Loucy (cell line): ENCODE measurements at regions not wholly inside any gene's neighbourhood (a gene's known extent, or its start where the extent isn't known, plus 50 kb on each side); places are given as distances from the start of the nearest gene placed in this dataset.

Experiments used
- H2AFZ ChIP-seq: fragments of 200-600 bp; sonication (generic); 2 replicates; pipeline ENCODE4 v1.6.0; 2016; ENCODE audit warnings: antibody characterized with exemption, mild to moderate bottlenecking, low read length, moderate library complexity
- H3F3A ChIP-seq: fragments of 200-600 bp; 2 replicates; pipeline ENCODE4 v1.6.0; 2016; ENCODE audit warnings: antibody characterized with exemption, low read depth, mild to moderate bottlenecking
- H3K27me3 ChIP-seq: fragments of 200-600 bp; sonication (generic); 2 replicates; pipeline ENCODE4 v1.6.1; 2014; ENCODE audit warnings: low read length, mild to moderate bottlenecking; ENCODE audit not compliant: insufficient read depth, poor library complexity, severe bottlenecking
- H3K36me3 ChIP-seq: fragments of 200-600 bp; sonication (generic); 2 replicates; pipeline ENCODE4 v1.6.1; 2016; ENCODE audit warnings: low read length; ENCODE audit not compliant: insufficient read depth
- H3K4me1 ChIP-seq: fragments of 200-600 bp; sonication (generic); 2 replicates; pipeline ENCODE4 v1.5.1; 2014; ENCODE audit warnings: low read length, mild to moderate bottlenecking; ENCODE audit not compliant: insufficient read depth, poor library complexity, severe bottlenecking
- H3K4me2 ChIP-seq: fragments of 200-600 bp; sonication (generic); 2 replicates; pipeline ENCODE4 v1.6.0; 2014; ENCODE audit warnings: antibody characterized with exemption, low read length, low read depth, mild to moderate bottlenecking; ENCODE audit not compliant: poor library complexity, severe bottlenecking
- H3K4me3 ChIP-seq: fragments of 200-600 bp; sonication (generic); 2 replicates; pipeline ENCODE4 v1.5.1; 2014; ENCODE audit warnings: low read length, mild to moderate bottlenecking, mixed read lengths; ENCODE audit not compliant: poor library complexity, severe bottlenecking
- H3K79me2 ChIP-seq: fragments of 200-600 bp; sonication (generic); 2 replicates; pipeline ENCODE4 v1.6.1; 2014; ENCODE audit warnings: low read length; ENCODE audit not compliant: insufficient read depth
- H3K9ac ChIP-seq: fragments of 200-600 bp; sonication (generic); 2 replicates; pipeline ENCODE4 v1.6.0; 2014; ENCODE audit warnings: mild to moderate bottlenecking, low read depth, low read length, moderate library complexity; ENCODE audit not compliant: poor library complexity, severe bottlenecking
- H3K9me2 ChIP-seq: fragments of 200-600 bp; sonication (generic); replicated peaks from 2 replicates; pipeline ENCODE4 v1.6.1; 2016; ENCODE audit warnings: low read depth, low read length, mixed read lengths
- H3K9me3 ChIP-seq: fragments of 200-600 bp; sonication (generic); 2 replicates; pipeline ENCODE4 v1.6.1; 2014; ENCODE audit warnings: mild to moderate bottlenecking, antibody characterized with exemption, low read length, low read depth; ENCODE audit not compliant: insufficient read depth
- H4K20me1 ChIP-seq: fragments of 200-600 bp; sonication (generic); 2 replicates; pipeline ENCODE4 v1.6.0; 2014; ENCODE audit warnings: antibody characterized with exemption, low read length, mild to moderate bottlenecking; ENCODE audit not compliant: insufficient read depth, poor library complexity, severe bottlenecking
- EZH2phosphoT487 ChIP-seq: fragments of 200-600 bp; IDR thresholded peaks from 2 replicates; pipeline ENCODE4 v1.6.1; 2018; ENCODE audit warnings: antibody characterized with exemption, mild to moderate bottlenecking, moderate library complexity, borderline replicate concordance
- TF ChIP-seq, protein P1 (sequence below): fragments of 200-600 bp; sonication (generic); conservative IDR thresholded peaks from 2 replicates; pipeline ENCODE4 v1.5.1; 2014; ENCODE audit warnings: mild to moderate bottlenecking, antibody characterized with exemption, low read length

DNA sequence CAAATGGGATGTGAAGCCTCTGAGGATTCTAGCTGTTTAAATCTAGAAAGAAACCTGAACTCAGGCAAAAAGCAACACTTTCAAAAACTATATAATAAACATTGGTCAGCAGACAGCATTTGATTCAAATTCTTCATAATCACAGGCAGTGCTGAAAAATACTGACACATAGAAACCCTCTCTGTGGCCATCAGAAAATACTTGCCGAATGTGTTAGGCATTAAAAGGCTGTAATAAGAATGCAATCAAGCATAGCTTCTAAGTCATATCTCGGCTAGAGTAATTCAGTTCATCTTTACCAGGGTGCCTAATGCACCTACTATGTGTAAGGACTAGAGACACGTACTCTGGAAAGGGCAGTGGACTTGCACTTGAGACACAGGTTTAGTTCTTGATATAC lies 405.3 kb upstream of the SGCD start:
- no peak overlapping the region for H3K4me3 ChIP-seq
- H3K79me2 ChIP-seq: no peaks in the 10 kb centered on the region
- H2AFZ ChIP-seq: no peak overlapping the region
- H4K20me1 ChIP-seq: no peaks in the 10 kb centered on the region
- H3K4me1 ChIP-seq: no peaks in the 10 kb centered on the region
- no peaks in the 10 kb centered on the region for H3K9me2 ChIP-seq
- H3K9ac ChIP-seq: no peak overlapping the region
- no peaks in the 10 kb centered on the region for H3F3A ChIP-seq
- TF ChIP-seq EZH2phosphoT487: no peak
- TF ChIP-seq, protein P1, sequence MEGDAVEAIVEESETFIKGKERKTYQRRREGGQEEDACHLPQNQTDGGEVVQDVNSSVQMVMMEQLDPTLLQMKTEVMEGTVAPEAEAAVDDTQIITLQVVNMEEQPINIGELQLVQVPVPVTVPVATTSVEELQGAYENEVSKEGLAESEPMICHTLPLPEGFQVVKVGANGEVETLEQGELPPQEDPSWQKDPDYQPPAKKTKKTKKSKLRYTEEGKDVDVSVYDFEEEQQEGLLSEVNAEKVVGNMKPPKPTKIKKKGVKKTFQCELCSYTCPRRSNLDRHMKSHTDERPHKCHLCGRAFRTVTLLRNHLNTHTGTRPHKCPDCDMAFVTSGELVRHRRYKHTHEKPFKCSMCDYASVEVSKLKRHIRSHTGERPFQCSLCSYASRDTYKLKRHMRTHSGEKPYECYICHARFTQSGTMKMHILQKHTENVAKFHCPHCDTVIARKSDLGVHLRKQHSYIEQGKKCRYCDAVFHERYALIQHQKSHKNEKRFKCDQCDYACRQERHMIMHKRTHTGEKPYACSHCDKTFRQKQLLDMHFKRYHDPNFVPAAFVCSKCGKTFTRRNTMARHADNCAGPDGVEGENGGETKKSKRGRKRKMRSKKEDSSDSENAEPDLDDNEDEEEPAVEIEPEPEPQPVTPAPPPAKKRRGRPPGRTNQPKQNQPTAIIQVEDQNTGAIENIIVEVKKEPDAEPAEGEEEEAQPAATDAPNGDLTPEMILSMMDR: no peak
- no peaks in the 10 kb centered on the region for H3K36me3 ChIP-seq
- H3K9me3 ChIP-seq: no peaks in the 10 kb centered on the region
- H3K27me3 ChIP-seq: no peaks in the 10 kb centered on the region
- H3K4me2 ChIP-seq: no peak overlapping the region

DNA sequence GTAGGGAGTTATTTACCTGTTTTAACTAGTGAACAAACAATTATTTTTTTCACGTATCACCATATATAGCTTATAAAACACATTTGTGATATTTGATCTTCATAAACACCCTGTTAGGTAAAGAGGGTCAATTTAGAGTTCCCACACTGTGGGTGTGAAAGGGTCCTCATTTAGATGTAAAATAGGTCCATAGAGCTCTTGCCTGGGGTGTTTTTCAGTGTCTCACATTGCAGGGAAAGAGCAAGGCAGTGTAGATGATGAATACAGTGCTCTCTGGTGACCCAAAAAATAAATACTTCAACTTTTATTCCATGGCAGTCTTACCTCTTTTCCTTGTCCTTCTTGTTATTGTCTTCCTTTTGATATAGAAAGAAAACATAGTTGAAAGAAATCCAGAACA lies 403.2 kb upstream of the SGCD start:
- H3K9ac ChIP-seq: no peak overlapping the region
- no peak overlapping the region for H3K4me2 ChIP-seq
- no peaks in the 10 kb centered on the region for H3K9me3 ChIP-seq
- no peaks in the 10 kb centered on the region for H3K36me3 ChIP-seq
- no peak overlapping the region for H2AFZ ChIP-seq
- H3K79me2 ChIP-seq: no peaks in the 10 kb centered on the region
- no peaks in the 10 kb centered on the region for H3K4me1 ChIP-seq
- no peak overlapping the region for H3K4me3 ChIP-seq
- H3F3A ChIP-seq: no peaks in the 10 kb centered on the region
- TF ChIP-seq EZH2phosphoT487: no peak
- TF ChIP-seq, protein P1: no peak
- no peaks in the 10 kb centered on the region for H4K20me1 ChIP-seq
- H3K27me3 ChIP-seq: no peaks in the 10 kb centered on the region
- no peaks in the 10 kb centered on the region for H3K9me2 ChIP-seq

DNA sequence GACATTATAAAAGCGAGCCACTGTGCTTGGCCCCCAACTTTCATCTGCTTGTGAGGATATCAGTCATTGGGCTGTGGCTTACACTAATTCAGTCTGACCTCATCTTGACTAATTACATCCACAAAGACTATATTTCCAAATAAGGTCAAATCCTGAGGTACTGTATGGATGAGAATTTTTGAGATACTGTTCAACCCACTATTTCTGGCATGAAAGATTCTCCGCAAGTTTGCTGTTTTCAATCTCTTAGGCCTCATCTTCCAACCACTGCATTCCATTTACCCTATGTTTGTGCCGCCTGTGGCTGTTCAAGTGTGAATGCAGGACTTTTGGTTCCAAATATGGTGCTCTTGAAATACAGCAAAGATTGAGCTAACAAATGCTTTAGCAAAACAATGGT lies 400.9 kb upstream of the SGCD start:
- H3K4me3 ChIP-seq: no peak overlapping the region
- no peaks in the 10 kb centered on the region for H3K36me3 ChIP-seq
- no peaks in the 10 kb centered on the region for H3K27me3 ChIP-seq
- no peak for TF ChIP-seq EZH2phosphoT487
- TF ChIP-seq, protein P1: no peak
- no peaks in the 10 kb centered on the region for H3K9me3 ChIP-seq
- no peak overlapping the region for H3K9ac ChIP-seq
- H3K9me2 ChIP-seq: no peaks in the 10 kb centered on the region
- no peaks in the 10 kb centered on the region for H4K20me1 ChIP-seq
- no peak overlapping the region for H2AFZ ChIP-seq
- no peaks in the 10 kb centered on the region for H3K79me2 ChIP-seq
- H3F3A ChIP-seq: no peaks in the 10 kb centered on the region
- H3K4me1 ChIP-seq: no peaks in the 10 kb centered on the region
- no peak overlapping the region for H3K4me2 ChIP-seq
